ENCODE measurements at regions not wholly inside any gene's neighbourhood (a gene's known extent, or its start where the extent isn't known, plus 50 kb on each side); places are given as distances from the start of the nearest gene placed in this dataset.
A peak's percentile ranks its signal among the peaks of the same experiment; 100 is the strongest.

GRCh38 chr7:40935435-40935834, 767.5 kb downstream of the INHBA start:
- no peaks in the 10 kb centered on the region for H3K9me3 Mint-ChIP-seq (ENCODE audit: unreplicated experiment)
- CTCF ChIA-PET = no interaction called here
- H3K4me3 Mint-ChIP-seq (ENCODE audit: unreplicated experiment) = no peak overlapping the region
- H3K27me3 Mint-ChIP-seq (ENCODE audit: insufficient read depth, unreplicated experiment) = no peaks in the 10 kb centered on the region
- intact Hi-C loops (cut with micrococcal nuclease) = no loop called here
- H3K4me1 Mint-ChIP-seq (ENCODE audit: insufficient read depth, unreplicated experiment) = no peaks in the 10 kb centered on the region
- no TSS peak for BruUV-seq (replicated peaks)
- no peaks in the 10 kb centered on the region for H3K36me3 Mint-ChIP-seq (ENCODE audit: insufficient read depth, unreplicated experiment)
- no peak for TF ChIP-seq CTCF (IDR thresholded peaks at IDR 0.05; ENCODE audit: unreplicated experiment)
- POLR2A ChIA-PET = no interaction called here
- H3K27ac Mint-ChIP-seq (ENCODE audit: low read depth, unreplicated experiment) = no peak overlapping the region
- DNase-seq (ENCODE audit: unreplicated experiment) = no peak

GRCh38 chr7:40923626-40924025, 779.3 kb downstream of the INHBA start:
- Mint-ChIP-seq H3K27ac (ENCODE audit: low read depth, unreplicated experiment) (peak overlapping the region; percentile 92), H3K27me3 (ENCODE audit: insufficient read depth, unreplicated experiment) (no peaks in the 10 kb centered on the region), H3K36me3 (ENCODE audit: insufficient read depth, unreplicated experiment) (no peaks in the 10 kb centered on the region), H3K9me3 (ENCODE audit: unreplicated experiment) (no peaks in the 10 kb centered on the region), H3K4me3 (ENCODE audit: unreplicated experiment) (no peak overlapping the region), H3K4me1 (ENCODE audit: insufficient read depth, unreplicated experiment) (peaks cover 46% of the 10 kb centered on the region)
- DNase-seq (ENCODE audit: unreplicated experiment) = no peak
- no peak for TF ChIP-seq CTCF (IDR thresholded peaks at IDR 0.05; ENCODE audit: unreplicated experiment)
- ChIA-PET POLR2A (interaction anchor here (0.6 to 0.8 kb wide), 2 partner anchors 776 to 1364 kb away, joined by 3 to 4 read pairs; no protein-coding TSS in a partner anchor), CTCF (interaction anchor here (0.8 to 1.7 kb wide), 7 partner anchors 39 to 782 kb away, joined by 3 to 6 read pairs (median 3); partner anchors contain the start of gene INHBA)
- BruUV-seq (replicated peaks) = no TSS peak
- intact Hi-C loops (cut with micrococcal nuclease) = loop anchor here (2.0 to 5.0 kb wide), 2 partner anchors 81 to 781 kb away; no protein-coding TSS in a partner anchor

GRCh38 chr7:40922316-40922670, 780.6 kb downstream of the INHBA start:
- Mint-ChIP-seq H3K27ac (ENCODE audit: low read depth, unreplicated experiment) (peak overlapping the region; percentile 92), H3K4me1 (ENCODE audit: insufficient read depth, unreplicated experiment) (peaks cover 51% of the 10 kb centered on the region), H3K27me3 (ENCODE audit: insufficient read depth, unreplicated experiment) (no peaks in the 10 kb centered on the region), H3K4me3 (ENCODE audit: unreplicated experiment) (no peak overlapping the region), H3K36me3 (ENCODE audit: insufficient read depth, unreplicated experiment) (no peaks in the 10 kb centered on the region), H3K9me3 (ENCODE audit: unreplicated experiment) (no peaks in the 10 kb centered on the region)
- ChIA-PET CTCF (interaction anchor here (0.6 to 2.0 kb wide), 12 partner anchors 10 to 783 kb away, joined by 3 to 7 read pairs (median 4); no protein-coding TSS in a partner anchor), POLR2A (interaction anchor here (0.7 to 1.5 kb wide), 16 partner anchors 9 to 774 kb away, joined by 3 to 6 read pairs (median 4); no protein-coding TSS in a partner anchor)
- intact Hi-C loops (cut with micrococcal nuclease) = loop anchor here (1.0 to 5.0 kb wide), 3 partner anchors 80 to 783 kb away; no protein-coding TSS in a partner anchor
- TF ChIP-seq CTCF (IDR thresholded peaks at IDR 0.05; ENCODE audit: unreplicated experiment) = no peak
- DNase-seq (ENCODE audit: unreplicated experiment) = peak; percentile 95
- no TSS peak for BruUV-seq (replicated peaks)

- Mint-ChIP-seq H3K27me3 (ENCODE audit: insufficient read depth, unreplicated experiment) (no peaks in the 10 kb centered on the region), H3K9me3 (ENCODE audit: unreplicated experiment) (no peaks in the 10 kb centered on the region), H3K27ac (ENCODE audit: low read depth, unreplicated experiment) (peak overlapping the region; percentile 92), H3K4me1 (ENCODE audit: insufficient read depth, unreplicated experiment) (peaks cover 51% of the 10 kb centered on the region), H3K4me3 (ENCODE audit: unreplicated experiment) (no peak overlapping the region), H3K36me3 (ENCODE audit: insufficient read depth, unreplicated experiment) (no peaks in the 10 kb centered on the region)
- CTCF ChIA-PET = interaction anchor here (0.6 to 2.0 kb wide), 12 partner anchors 10 to 783 kb away, joined by 3 to 7 read pairs (median 3); no protein-coding TSS in a partner anchor
- BruUV-seq (replicated peaks) = no TSS peak
- no peak for TF ChIP-seq CTCF (IDR thresholded peaks at IDR 0.05; ENCODE audit: unreplicated experiment)
- peak; percentile 8 for DNase-seq (ENCODE audit: unreplicated experiment)
- intact Hi-C loops (cut with micrococcal nuclease) = loop anchor here (1.0 to 5.0 kb wide), 3 partner anchors 79 to 783 kb away; no protein-coding TSS in a partner anchor
- POLR2A ChIA-PET = interaction anchor here (0.7 to 1.5 kb wide), 16 partner anchors 8 to 775 kb away, joined by 3 to 6 read pairs (median 4); no protein-coding TSS in a partner anchor
Observed at GRCh38 chr7:40921589-40922315, 781.1 kb downstream of the INHBA start.

All from MCF 10A (cell line).